Pons (tissue), 1 donor: ENCODE measurements at regions not wholly inside any gene's neighbourhood (a gene's known extent, or its start where the extent isn't known, plus 50 kb on each side); places are given as distances from the start of the nearest gene placed in this dataset.
"Not testable (repeated sequence)": the region's sequence is repeated elsewhere in the genome, so short reads cannot be mapped to it uniquely, and the experiment has no call there.

ENCODE experiments used
- DNase-seq: peaks from one replicate; pipeline ENCODE4 v3.0.0-alpha.2; 2016; ENCODE audit warnings: low spot score

DNA sequence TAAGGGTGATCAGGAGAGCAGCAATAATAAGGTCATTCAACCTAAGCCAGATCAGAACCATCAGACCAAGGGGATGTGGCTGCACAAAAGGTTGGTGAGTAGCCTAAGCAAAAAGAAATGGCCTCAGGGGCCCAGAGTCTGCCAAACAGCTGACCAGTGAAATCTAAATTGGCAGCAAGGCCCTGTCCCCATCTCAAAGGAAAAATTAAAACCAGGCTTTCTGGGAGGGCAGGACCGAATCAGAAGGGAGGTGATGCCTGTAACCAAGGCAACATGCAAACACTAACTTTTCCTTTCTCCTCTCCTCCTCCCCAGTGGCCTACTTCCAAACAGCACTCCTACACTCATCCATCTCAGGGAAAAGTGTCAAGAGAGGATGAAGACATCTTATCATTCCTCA is 256.4 kb downstream of the NUAK1 start:
- no peak for DNase-seq

DNA sequence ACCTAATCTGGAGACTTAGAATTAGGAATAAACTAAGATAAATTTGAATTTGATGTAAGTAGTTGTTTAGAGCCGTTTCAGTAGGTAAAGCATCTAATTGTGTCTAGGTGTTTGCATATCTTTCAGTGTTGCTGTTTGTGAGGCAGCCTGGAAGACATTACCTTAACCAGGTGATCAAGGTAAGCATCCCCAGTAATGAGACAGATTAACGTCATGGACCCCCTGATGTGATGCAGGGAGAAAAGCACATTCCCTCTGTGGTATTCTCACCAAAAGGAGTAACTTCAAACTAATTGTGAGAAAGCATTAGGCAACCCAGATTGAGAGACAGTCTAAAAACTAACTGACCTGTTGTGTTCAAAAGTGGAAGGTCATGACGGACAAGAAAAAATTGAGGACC is 251.6 kb downstream of the NUAK1 start:
- DNase-seq, result no peak

DNA sequence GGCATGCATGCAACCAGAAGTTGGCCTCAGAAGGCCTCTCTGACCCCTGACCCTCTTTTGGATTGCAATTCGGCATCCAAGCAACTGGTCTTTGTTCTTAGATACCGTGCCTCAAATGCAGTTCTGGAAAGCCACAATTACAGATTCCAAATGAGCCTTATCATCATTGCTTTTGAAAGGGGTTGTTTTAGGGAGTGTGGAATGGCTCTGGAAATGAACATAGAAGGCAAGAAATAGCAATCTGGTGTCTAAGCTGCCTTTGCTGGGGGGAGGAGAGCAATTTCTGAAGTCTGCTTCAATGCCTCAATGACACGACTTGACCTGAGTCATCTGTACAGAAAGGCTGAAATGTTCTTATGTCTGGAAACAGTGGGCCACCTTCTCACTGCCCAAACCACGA is 250.1 kb downstream of the NUAK1 start:
- no peak for DNase-seq

DNA sequence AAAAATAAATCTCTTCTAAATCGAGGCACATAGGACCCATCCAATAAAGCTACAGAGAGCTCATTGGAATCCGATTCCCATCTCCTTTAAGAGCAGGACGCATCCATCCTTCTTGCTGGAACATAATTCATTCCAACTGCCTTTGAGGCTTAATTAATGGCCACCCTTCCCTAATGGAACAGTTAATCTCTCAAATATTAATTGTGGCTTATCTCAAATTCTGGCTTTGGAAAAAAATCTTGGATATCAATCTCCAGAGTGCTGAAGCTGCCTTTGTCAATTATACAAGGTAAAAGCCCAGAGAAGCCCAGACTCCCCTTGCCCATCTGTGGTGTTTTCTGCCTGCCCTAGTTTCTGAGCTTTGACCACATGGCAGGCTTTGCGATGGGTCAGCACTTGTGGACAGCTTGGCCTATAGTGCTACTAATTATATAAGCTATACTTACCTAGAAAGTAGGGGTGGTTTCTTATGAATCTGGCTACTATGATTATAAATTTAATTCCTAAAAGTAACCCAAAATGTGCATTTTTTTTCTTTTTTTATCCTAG is 246.3 kb downstream of the NUAK1 start:
- no peak for DNase-seq

DNA sequence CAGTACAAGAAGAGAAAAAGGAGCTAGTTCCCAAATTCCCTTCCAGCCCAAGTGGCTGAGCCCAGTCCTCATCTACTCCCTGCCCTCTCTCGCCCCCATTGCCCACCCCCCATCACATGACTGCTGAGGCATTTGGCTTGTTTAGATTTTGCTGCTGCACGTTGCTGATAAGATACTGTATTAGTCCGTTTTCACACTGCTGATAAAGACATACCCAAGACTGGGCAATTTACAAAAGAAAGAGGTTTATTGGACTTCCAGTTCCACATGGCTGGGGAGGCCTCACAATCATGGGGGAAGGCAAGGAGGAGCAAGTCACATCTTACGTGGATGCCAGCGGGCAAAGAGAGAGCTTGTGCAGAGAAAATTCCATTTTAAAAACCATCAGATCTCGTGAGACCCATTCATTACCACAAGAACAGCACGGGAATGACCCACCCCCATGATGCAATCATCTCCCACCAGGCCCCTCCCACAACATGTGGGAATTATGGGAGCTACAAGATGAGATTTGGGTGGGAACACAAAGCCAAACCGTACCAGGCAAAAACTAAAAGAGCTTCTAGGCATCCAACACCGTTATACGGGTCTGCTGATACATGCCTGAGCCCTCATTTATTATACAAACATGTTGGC is 243.4 kb downstream of the NUAK1 start:
- not testable (repeated sequence) for DNase-seq

DNA sequence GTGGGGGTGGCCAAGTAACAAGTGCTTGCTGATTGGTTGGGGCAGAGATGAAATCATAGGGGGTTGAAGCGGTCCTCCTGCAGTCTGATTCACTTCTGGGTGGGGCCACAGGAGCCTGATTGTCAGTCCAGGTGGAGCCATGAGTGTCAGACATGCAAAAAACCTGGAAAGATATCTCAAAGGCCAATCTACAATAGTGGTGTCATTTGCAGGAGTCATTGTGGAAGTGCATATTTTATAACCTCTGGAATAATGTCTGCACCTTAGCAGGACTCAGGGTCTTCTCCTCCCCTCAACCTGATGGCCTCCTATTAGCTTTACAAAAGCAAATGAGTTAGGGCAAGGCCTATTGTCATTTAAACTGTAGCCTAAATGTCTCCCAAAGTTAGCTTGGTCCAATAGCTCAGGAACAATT is 241.4 kb downstream of the NUAK1 start:
- DNase-seq, result no peak

DNA sequence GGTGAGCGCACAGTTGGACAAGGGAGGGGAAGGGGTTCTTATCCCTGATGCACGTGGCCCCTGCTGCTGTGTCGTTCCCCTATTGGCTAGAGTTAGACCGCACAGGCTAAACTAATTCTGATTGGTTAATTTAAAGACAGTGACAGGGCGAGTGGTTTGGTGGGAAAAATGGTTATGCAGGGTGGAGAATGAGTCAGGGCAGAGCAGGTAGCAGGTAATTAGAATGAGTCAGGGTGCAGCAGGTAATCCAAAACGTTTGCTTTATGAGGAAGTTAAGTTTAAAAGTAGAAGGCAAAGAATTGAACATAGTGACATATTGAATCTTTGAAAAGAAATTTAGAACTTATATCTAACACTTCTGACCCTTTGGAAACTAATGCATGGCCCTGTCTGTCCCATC is 240.5 kb downstream of the NUAK1 start:
- not testable (repeated sequence) for DNase-seq

DNA sequence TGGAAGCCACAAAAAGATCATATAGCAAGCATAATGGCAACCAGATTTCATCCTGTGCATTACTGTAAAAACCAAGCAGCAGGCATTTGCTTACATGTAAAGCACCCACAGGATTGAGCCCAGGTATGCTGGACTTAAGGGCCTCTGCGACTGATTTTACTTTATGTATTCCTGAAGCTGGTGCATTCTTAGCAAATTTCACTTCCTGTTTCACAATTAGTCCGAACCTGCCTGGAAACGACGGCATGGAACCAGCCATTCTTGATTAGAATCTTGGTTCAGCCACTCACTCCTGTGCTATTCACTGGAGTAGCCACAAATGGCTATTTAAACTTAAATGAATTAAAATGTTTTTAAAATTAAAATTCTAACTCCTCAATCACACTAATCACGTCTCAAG is 239.2 kb downstream of the NUAK1 start:
- peak; percentile 23 for DNase-seq

DNA sequence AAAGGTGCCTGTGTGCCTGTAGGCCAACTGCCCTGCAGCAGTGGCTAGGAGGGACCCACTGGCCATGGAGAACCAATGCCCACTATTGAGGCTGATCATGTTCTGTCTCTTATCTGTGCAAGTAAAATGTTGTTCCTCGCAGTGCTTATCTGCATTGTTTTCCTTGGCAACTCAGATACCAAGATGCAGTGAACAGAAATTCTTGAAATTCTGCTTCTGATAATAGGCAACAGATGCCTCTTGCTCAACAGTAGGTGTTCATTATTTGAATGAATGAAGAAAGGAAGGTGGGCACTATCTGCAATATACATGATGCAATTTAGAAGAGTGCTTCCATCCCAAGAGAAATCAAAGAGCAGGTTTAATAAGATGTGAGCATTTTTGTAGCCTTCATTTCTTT is 232.2 kb downstream of the NUAK1 start:
- no peak for DNase-seq

DNA sequence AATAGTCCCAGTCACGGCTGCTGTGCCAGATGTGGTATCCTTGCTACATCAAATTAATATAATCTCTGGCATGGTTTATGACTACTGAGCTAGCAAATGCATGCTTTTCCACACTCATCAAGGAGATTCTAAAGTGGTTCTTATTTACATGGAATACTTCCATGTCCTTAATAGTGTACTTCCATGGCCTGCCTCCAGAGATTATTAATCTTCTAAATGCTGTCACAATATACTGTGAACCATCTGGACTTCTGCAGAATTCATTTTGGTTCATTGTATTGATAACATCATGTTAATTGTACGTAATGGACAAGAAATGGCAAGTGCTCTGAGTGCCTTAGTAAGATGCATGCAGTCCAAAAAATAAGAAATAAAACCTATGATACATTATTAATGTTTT is 230.8 kb downstream of the NUAK1 start:
- DNase-seq, result no peak

DNA sequence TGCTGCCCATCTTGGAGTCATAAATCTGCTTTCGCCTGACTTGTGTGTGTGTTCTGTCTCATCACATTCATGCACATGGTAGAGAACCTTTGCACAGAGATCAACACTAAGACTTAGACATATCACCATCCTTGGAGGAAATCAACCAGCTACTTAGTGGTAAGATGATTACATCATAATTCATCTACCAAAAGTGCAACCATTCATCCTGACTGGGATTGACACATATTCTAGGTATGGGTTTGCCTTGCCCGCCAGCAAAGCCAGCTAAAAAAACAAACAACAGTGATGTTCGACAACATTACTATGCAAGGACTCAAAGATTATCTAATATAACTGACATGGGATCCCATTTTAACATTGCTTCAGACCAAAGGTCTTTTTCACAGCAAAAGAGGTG is 228.7 kb downstream of the NUAK1 start:
- DNase-seq, result no peak

DNA sequence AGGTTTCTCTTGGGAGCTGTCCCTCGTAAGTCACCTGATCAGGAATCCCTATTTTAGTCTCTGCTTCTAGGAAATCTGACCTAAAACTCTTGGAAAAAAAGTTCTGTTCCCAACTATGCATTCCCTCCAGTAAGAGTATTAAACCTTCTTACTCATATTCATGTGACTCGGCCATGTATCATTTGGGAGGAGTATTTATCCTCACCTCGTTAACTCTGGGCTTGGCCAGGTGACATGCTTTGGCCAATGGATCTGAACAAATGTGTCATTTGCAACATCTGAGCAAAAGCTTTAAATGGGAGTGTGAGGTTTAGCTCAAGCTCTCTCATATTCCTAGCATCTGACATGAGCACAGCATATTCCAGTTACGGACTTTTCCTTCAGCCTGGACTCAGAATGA is 226.8 kb downstream of the NUAK1 start:
- no peak for DNase-seq

DNA sequence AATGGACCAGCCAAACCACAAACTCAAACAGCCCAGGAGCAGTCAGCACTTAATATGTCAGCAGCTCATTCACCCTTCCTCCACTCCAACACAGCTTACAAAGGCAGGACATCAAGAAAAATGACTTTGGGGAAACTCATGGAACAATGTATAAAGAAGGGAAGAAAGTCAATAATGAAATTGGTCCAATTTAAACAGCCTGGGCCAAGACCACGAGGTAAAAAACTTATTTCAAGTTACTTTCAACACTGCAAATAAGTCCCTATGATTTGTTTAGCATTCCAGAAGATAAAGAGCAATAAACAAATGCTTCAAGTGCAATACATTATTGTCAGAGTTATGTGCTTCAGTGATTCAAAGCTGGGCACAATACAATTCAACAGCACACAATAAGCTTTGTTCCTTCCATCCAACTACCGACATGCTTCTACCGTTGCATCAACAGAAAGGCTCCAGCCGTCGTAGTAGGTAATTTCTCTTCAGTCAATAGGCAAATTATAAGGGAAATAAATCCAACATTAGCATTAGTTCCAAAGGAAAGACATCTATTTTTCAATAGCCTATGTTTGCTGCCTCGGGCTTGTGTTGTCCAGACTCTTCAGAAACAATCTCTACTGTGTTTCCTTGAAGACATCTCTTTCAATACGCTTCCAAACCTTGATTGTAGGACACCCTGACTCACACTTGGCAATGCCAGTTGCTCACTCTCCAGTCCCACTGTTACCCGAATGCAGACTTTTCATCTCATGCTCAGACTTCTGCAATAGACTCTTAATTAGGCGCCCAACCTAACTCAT is 225.7 kb downstream of the NUAK1 start:
- peak; percentile 44 for DNase-seq

DNA sequence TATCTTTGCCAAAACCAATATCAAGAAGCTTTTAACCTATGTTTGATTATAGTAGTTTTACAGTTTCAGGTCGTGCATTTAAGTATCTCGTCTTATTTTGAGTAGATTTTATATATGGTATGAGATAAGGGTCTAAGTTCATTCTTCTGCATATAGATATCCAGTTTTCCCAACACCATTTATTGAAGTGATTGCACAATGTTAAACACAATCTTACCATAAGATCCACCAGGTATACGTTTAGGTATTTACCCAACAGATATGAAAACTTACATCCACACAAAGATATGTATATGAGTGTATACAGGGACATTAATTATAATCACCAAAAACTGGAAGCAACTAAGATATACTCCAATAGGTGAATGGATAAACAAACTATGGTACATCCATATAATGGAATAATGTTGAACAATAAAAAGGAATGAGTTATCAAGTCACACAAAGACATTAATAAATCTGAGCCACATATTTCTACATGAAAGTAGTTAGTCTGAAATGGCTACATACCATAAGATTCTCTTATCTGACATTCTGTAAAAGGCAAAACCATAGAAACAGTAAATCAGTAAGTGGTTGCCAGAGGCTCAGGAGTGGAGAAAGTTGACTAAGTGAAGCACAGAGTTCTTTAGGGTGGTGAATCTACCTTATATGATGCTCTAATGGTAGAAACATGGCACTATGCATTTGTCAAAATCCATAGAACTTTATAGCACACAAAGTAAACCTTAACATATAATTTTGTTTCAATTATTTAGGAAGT is 222.6 kb downstream of the NUAK1 start:
- DNase-seq, result no peak

DNA sequence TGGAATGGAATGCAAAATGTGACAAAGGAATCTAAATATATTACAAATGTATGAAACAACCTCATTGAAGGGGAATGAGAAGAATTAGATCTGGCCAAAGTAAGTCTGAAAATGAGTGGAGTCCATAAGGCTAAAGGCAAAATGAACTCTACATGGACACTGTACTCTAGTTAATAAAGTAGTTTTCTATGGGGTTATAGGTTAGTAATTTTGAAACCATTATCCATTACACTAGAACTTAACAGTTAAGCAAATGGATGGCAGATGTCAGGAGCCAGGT is 222.1 kb downstream of the NUAK1 start:
- no peak for DNase-seq

DNA sequence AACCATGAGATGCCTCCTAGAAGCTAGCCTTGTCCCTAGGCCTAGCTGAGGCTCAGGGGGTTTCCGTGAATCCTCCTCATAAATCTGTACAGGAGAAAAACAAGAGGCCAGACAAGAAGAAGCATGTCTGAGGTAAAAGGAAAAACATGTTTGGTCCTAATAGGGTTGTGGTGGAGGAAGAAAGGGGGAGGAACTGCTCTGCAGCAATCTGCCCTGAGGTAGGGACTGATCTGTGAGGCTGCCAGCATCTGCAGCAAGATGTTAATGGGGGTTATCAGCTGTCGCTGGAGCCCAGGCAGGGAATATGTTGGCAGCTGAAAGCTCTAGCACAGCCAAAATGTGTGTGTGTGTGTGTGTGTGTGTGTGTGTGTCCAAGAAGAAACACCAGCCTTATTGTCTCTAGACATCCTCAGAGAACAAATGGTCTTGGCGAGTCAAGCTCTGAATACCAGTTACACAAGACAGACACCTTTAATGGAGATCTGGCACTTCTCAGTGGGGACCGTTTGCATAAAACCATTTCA is 218.5 kb downstream of the NUAK1 start:
- DNase-seq, result peak; percentile 83

DNA sequence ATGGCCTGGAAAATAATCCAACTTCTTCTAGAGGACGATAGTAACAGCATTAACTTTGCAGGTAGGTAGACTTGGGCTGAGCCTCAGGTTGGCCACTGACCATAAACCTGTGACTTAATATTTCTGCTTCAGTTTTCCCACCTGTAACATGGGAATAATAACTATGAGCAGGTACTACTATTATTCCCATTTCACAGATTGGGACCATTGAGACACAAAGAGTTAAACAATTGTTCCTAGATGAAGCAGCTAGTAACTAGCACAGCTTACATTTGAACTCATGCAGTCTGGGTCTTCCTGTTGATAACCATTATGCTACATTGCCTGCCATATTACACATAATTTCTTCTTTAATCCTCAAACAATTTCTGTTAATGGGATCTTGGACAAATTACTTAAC is 217.7 kb downstream of the NUAK1 start:
- no peak for DNase-seq

DNA sequence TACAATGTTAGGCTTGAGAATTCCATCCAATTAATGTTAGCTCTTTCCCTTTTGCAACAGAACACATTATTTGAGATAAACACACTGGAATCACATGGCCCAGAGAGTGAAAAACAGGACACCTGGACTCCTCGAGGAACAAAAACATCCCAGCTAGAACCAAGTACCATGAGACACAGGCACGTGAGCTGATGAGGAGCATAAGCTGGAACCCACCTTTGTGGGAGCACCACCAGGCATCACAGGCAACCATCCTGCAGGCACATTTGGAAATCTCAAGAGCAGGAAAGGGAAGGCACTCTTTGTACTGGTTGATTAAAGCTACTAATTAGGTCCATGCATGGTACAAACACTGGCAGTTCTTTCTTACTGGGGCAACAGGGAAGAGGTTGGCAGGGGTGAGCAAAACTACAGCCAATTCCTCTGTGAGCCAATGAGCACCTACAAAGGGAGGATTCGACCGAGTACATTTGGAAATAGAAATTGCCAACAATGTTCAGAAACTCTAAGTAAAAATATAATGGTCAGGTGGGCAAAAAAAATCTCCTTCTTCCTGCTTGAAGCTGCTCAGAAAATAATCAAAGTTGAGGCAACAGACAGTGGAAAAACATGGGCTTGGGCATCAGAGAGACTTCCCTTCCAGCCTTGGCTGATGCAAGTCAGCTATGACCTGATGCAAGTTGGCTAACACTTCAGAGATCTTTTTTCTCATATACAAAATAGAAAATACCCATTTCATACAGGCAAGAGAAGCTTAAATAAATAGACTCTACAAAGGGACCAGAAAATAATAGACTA is 216.7 kb downstream of the NUAK1 start:
- no peak for DNase-seq

DNA sequence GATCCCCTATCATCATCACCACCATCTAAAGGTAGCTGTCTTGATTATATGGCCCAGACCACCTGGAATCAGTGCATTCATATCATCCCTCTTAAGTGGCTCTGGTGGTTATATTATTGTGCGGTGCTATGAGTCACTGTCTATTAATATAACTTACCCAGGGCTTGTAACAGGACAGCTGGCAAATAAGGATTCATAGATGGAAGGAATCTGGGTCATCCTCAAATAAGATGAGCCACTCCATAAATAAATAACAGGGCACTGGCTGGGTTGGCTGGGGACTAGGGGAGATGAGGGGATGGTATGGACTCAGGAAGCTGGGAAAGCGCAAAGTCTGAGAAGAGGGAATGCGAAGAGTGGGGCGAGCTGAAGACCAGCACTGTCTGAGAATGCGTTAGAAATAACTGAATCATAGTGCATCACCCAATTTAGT is 216.1 kb downstream of the NUAK1 start:
- DNase-seq, result no peak

DNA sequence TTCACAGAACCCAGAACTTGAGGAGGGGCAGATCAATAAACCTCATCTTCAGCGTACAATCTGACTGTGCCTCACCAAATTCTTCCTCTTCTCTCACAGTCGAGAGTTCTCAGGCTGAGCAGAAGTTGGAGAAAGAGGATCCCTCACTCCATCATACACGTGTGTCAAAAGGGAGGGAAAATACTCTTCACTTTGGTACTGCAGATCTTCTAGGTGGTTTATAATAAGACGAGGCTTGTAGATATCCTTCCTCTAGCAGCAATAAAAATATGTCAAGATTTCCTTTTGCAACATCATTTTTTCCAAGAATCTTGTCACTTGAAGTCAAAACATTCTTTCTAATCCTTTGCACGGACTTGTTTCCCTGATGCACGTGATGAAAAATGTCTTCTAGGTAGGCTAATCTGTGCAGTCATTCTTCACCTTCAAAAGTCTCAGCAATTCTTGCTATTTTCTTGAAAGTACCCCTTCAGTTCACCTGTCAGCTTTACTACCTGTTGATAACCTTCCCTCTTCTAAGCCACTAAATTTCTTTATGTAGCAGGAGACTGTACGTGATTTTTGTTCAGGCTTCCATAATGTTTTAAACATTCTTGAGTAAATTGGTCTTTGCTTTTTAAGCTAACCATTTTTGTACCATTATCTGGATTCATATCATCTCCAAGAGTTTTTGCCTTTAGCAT is 214.1 kb downstream of the NUAK1 start:
- DNase-seq, result no peak

DNA sequence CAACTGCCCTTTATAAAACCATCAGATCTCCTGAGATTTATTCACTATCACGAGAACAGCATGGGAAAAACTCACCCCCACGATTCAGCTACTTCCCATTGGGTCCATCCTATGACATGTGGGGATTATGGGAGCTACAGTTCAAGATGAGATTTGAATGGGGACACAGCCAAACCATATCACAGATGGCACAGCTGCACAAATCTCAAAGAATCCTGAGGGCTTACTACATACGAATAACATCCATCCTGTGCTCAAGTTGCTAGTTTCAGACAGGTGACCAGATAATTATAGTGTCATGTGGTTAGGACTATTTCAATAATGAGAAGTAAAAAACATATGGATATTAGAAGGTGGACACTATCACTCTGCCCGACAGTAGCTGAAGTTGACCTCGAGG is 211.2 kb downstream of the NUAK1 start:
- DNase-seq, result no peak
